Activated naive CD8-positive, alpha-beta T cell treated with anti-CD3 and anti-CD28 coated beads for 36 hours (primary cell): ENCODE measurements at regions not wholly inside any gene's neighbourhood (a gene's known extent, or its start where the extent isn't known, plus 50 kb on each side); places are given as distances from the start of the nearest gene placed in this dataset.

Experiments
- DNase-seq: peaks from one replicate; pipeline ENCODE4 v3.0.0; 2021
- H3K27ac Mint-ChIP-seq: one replicate; pipeline ENCODE4 v1.8.0; 2022; ENCODE audit warnings: mild to moderate bottlenecking, moderate library complexity, mixed read lengths
- H3K27me3 Mint-ChIP-seq: one replicate; pipeline ENCODE4 v1.8.0; 2022; ENCODE audit warnings: mild to moderate bottlenecking, mixed read lengths
- H3K36me3 Mint-ChIP-seq: one replicate; pipeline ENCODE4 v1.8.0; 2021; ENCODE audit warnings: mild to moderate bottlenecking, mixed read lengths
- H3K4me1 Mint-ChIP-seq: one replicate; pipeline ENCODE4 v1.8.0; 2021; ENCODE audit warnings: mixed read lengths
- H3K4me3 Mint-ChIP-seq: one replicate; pipeline ENCODE4 v1.8.0; 2022; ENCODE audit warnings: mild to moderate bottlenecking, moderate library complexity, mixed read lengths
- H3K9me3 Mint-ChIP-seq: one replicate; pipeline ENCODE4 v1.8.0; 2022; ENCODE audit warnings: mixed read lengths

DNA sequence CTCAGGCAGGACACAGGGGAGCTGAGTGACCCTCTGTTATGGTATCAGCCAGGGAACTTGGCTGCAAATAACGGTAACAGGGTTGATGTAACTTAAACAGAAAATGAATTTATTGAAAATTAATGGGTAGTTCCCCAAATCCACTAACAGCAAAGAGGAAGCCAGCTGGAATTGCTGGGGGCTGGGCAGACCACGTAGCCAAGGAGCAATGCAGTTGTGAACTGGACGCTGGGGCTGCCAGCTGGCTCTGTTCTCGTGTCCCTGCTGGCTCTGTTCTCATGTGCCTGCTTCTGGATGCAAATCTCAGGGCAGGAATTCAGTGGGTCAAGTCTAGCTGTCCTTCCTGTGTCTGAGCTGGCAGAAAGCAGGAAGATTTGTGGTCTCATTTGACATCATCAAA is 1383.3 kb upstream of the TMEM132C start:
- H3K4me3 Mint-ChIP-seq = no peak overlapping the region
- no peak for DNase-seq
- H3K4me1 Mint-ChIP-seq = no peaks in the 10 kb centered on the region
- H3K36me3 Mint-ChIP-seq = no peaks in the 10 kb centered on the region
- no peaks in the 10 kb centered on the region for H3K27me3 Mint-ChIP-seq
- H3K27ac Mint-ChIP-seq = no peak overlapping the region
- H3K9me3 Mint-ChIP-seq = no peaks in the 10 kb centered on the region

DNA sequence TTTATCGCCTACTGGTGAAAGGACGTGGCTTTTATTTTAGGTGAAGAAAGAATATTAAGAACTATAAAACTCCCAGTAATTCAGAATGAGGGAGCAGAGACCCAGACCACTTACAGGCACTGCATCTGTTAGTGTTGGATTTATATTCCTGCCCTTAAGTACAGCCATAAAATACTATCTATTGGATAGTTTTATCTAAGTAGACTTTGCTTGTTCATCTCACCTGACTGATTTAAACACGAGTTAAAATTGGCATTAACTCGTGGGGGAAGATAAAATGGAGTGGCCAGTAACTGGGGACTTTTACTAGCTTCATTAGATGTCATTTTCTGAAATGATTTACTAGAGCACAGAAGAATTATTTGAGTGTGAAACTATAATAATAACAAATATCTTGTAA is 1377.5 kb upstream of the TMEM132C start:
- H3K27me3 Mint-ChIP-seq = peaks cover 3% of the 10 kb centered on the region
- no peaks in the 10 kb centered on the region for H3K9me3 Mint-ChIP-seq
- no peak overlapping the region for H3K27ac Mint-ChIP-seq
- no peaks in the 10 kb centered on the region for H3K36me3 Mint-ChIP-seq
- DNase-seq = no peak
- no peak overlapping the region for H3K4me3 Mint-ChIP-seq
- H3K4me1 Mint-ChIP-seq = no peaks in the 10 kb centered on the region

GRCh38 chr12:126890097-126890496 is 1376.9 kb upstream of the TMEM132C start:
- no peaks in the 10 kb centered on the region for H3K9me3 Mint-ChIP-seq
- no peak overlapping the region for H3K4me3 Mint-ChIP-seq
- DNase-seq = no peak
- H3K4me1 Mint-ChIP-seq = no peaks in the 10 kb centered on the region
- H3K27ac Mint-ChIP-seq = no peak overlapping the region
- H3K27me3 Mint-ChIP-seq = peaks cover 3% of the 10 kb centered on the region
- H3K36me3 Mint-ChIP-seq = no peaks in the 10 kb centered on the region

- Mint-ChIP-seq H3K4me3 (no peak overlapping the region), H3K27ac (no peak overlapping the region), H3K27me3 (peaks cover 3% of the 10 kb centered on the region), H3K4me1 (no peaks in the 10 kb centered on the region), H3K9me3 (no peaks in the 10 kb centered on the region), H3K36me3 (no peaks in the 10 kb centered on the region)
- DNase-seq = no peak
These were observed 1375.2 kb upstream of the TMEM132C start for GRCh38 chr12:126891789-126892188.

GRCh38 chr12:126895951-126896913 is 1370.7 kb upstream of the TMEM132C start:
- H3K9me3 Mint-ChIP-seq = peaks cover 1% of the 10 kb centered on the region
- no peak for DNase-seq
- no peak overlapping the region for H3K27ac Mint-ChIP-seq
- H3K4me3 Mint-ChIP-seq = no peak overlapping the region
- H3K4me1 Mint-ChIP-seq = no peaks in the 10 kb centered on the region
- no peaks in the 10 kb centered on the region for H3K36me3 Mint-ChIP-seq
- peaks cover 3% of the 10 kb centered on the region for H3K27me3 Mint-ChIP-seq

GRCh38 chr12:126897102-126897501 is 1369.9 kb upstream of the TMEM132C start:
- Mint-ChIP-seq H3K36me3 (no peaks in the 10 kb centered on the region), H3K4me3 (no peak overlapping the region), H3K4me1 (no peaks in the 10 kb centered on the region), H3K27ac (no peak overlapping the region), H3K9me3 (peaks cover 1% of the 10 kb centered on the region), H3K27me3 (peaks cover 3% of the 10 kb centered on the region)
- DNase-seq = no peak

DNA sequence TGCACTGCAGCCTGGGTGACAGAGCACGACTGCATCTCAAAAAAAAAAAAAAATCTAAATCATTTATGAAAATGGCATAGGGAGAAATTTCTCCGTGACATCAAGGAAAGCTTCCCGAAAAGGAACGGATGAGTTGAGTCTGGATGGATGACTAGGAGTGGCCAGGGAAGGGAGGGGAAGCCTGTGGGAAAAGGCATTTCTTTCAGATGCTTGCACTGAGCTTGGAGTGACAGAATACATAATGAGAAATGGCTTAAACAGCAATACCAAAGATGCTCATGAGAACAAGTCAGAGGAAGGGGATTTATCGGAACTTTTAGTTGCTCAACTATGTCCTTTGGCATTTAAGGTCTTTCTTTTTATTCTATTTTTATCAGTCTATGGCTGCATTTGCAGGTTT is 1369.2 kb upstream of the TMEM132C start:
- Mint-ChIP-seq H3K9me3 (peaks cover 1% of the 10 kb centered on the region), H3K27ac (no peak overlapping the region), H3K27me3 (peaks cover 3% of the 10 kb centered on the region), H3K4me3 (no peak overlapping the region), H3K36me3 (no peaks in the 10 kb centered on the region), H3K4me1 (no peaks in the 10 kb centered on the region)
- DNase-seq = no peak

- no peak overlapping the region for H3K27ac Mint-ChIP-seq
- peaks cover 1% of the 10 kb centered on the region for H3K9me3 Mint-ChIP-seq
- no peak overlapping the region for H3K4me3 Mint-ChIP-seq
- H3K27me3 Mint-ChIP-seq = no peaks in the 10 kb centered on the region
- H3K4me1 Mint-ChIP-seq = no peaks in the 10 kb centered on the region
- no peak for DNase-seq
- H3K36me3 Mint-ChIP-seq = no peaks in the 10 kb centered on the region
These were observed 1368.4 kb upstream of the TMEM132C start for GRCh38 chr12:126898562-126898961.

GRCh38 chr12:126899926-126900792 is 1366.8 kb upstream of the TMEM132C start:
- no peaks in the 10 kb centered on the region for H3K36me3 Mint-ChIP-seq
- no peaks in the 10 kb centered on the region for H3K4me1 Mint-ChIP-seq
- no peak for DNase-seq
- H3K4me3 Mint-ChIP-seq = no peak overlapping the region
- peaks cover 1% of the 10 kb centered on the region for H3K9me3 Mint-ChIP-seq
- H3K27me3 Mint-ChIP-seq = no peaks in the 10 kb centered on the region
- no peak overlapping the region for H3K27ac Mint-ChIP-seq

GRCh38 chr12:126903027-126903876 is 1363.7 kb upstream of the TMEM132C start:
- no peak for DNase-seq
- Mint-ChIP-seq H3K36me3 (no peaks in the 10 kb centered on the region), H3K9me3 (peaks cover 1% of the 10 kb centered on the region), H3K4me1 (no peaks in the 10 kb centered on the region), H3K4me3 (no peak overlapping the region), H3K27me3 (peaks cover 11% of the 10 kb centered on the region), H3K27ac (no peak overlapping the region)

GRCh38 chr12:126905752-126906151 is 1361.2 kb upstream of the TMEM132C start:
- DNase-seq = no peak
- Mint-ChIP-seq H3K27ac (no peak overlapping the region), H3K36me3 (no peaks in the 10 kb centered on the region), H3K4me1 (no peaks in the 10 kb centered on the region), H3K27me3 (peaks cover 15% of the 10 kb centered on the region), H3K9me3 (no peaks in the 10 kb centered on the region), H3K4me3 (no peak overlapping the region)

DNA sequence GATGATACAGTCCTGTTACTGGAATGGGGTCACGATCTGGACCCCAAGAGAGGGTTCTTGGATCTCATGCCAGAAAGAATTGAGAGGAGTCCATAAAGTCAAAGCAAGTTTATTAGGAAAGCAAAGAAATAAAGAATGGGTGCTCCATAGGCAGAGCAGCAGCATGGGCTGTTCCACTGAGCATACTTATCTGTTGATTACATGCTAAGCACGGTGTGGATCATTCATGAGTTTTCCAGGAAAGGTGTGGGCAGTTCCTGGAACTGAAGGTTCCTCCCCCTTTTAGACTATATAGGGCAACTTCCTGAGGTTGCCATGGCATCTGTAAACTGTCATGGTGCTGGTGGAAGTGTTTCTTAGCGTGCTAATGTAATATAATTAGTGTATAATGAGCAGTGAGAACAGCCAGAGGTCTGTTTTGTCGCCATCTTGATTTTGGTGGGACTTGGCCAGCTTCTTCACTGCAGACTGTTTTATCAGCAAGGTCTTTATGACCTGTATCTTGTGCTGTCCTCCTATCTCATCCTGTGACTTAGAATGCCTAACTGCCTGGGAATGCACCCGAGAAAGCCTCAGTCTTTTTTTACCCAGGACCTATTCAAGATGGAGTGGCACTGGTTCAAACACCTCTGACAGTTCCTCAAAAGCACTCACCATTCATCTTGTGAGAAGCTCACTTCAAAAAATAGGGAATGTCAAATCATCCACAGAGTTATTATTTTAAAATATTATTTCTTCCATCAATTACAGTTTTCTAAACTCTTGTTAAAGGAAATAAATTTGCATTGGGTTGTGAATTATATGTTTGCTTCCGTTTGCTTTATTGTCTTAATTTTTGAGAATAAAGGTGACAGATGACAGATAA is 1358.8 kb upstream of the TMEM132C start:
- Mint-ChIP-seq H3K27ac (no peak overlapping the region), H3K4me3 (no peak overlapping the region), H3K36me3 (no peaks in the 10 kb centered on the region), H3K27me3 (peaks cover 15% of the 10 kb centered on the region), H3K9me3 (no peaks in the 10 kb centered on the region), H3K4me1 (no peaks in the 10 kb centered on the region)
- no peak for DNase-seq

- Mint-ChIP-seq H3K4me1 (no peaks in the 10 kb centered on the region), H3K27ac (no peak overlapping the region), H3K4me3 (no peak overlapping the region), H3K9me3 (no peaks in the 10 kb centered on the region), H3K36me3 (no peaks in the 10 kb centered on the region), H3K27me3 (peaks cover 15% of the 10 kb centered on the region)
- DNase-seq = no peak
These were observed 1358.2 kb upstream of the TMEM132C start for GRCh38 chr12:126908765-126909142.

GRCh38 chr12:126910570-126910969 is 1356.4 kb upstream of the TMEM132C start:
- Mint-ChIP-seq H3K9me3 (no peaks in the 10 kb centered on the region), H3K27me3 (peaks cover 15% of the 10 kb centered on the region), H3K4me3 (no peak overlapping the region), H3K4me1 (no peaks in the 10 kb centered on the region), H3K27ac (no peak overlapping the region), H3K36me3 (no peaks in the 10 kb centered on the region)
- no peak for DNase-seq
